ENCODE measurements at regions not wholly inside any gene's neighbourhood (a gene's known extent, or its start where the extent isn't known, plus 50 kb on each side); places are given as distances from the start of the nearest gene placed in this dataset.

DNA sequence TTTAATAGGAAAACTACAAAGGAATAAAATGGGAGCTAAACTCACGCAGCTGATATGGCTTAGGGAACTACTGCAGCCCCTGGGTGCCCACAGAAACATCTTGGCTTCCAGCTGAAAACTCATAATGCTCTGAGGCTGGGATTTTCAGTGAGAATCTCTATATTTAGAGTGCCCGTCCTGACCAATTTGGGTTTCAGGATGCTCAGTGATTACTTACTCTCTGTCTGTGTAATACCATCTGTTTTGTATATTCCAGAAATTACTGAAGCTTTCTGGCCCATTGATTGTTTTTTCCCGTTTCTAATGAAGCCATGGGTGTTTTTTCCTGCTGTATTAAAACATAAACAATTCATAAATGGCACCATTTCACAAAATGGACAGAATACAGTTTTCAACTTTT lies 50.6 kb upstream of the ZNF385D start:
- no peaks in the 10 kb centered on the region for H3K36me3 ChIP-seq
- no peaks in the 10 kb centered on the region for H3K27me3 ChIP-seq (replicated peaks; ENCODE audit: insufficient read depth)
- TF ChIP-seq, protein P1, sequence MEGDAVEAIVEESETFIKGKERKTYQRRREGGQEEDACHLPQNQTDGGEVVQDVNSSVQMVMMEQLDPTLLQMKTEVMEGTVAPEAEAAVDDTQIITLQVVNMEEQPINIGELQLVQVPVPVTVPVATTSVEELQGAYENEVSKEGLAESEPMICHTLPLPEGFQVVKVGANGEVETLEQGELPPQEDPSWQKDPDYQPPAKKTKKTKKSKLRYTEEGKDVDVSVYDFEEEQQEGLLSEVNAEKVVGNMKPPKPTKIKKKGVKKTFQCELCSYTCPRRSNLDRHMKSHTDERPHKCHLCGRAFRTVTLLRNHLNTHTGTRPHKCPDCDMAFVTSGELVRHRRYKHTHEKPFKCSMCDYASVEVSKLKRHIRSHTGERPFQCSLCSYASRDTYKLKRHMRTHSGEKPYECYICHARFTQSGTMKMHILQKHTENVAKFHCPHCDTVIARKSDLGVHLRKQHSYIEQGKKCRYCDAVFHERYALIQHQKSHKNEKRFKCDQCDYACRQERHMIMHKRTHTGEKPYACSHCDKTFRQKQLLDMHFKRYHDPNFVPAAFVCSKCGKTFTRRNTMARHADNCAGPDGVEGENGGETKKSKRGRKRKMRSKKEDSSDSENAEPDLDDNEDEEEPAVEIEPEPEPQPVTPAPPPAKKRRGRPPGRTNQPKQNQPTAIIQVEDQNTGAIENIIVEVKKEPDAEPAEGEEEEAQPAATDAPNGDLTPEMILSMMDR (IDR thresholded peaks at IDR 0.05), result no peak
- H3K4me1 ChIP-seq (ENCODE audit: control insufficient read depth in 1 of 2, low read depth in 2 of 2), result peaks cover 12 to 32% of the 10 kb centered on the region in 2 donors
- H3K9me3 ChIP-seq, result no peaks in the 10 kb centered on the region
- ATAC-seq (ENCODE audit: insufficient number of reproducible peaks, low FRiP score, low read depth) (no peak), DNase-seq (ENCODE audit: low spot score) (no peak)
- no peak overlapping the region for H3K4me3 ChIP-seq
- no peak overlapping the region for H3K27ac ChIP-seq

DNA sequence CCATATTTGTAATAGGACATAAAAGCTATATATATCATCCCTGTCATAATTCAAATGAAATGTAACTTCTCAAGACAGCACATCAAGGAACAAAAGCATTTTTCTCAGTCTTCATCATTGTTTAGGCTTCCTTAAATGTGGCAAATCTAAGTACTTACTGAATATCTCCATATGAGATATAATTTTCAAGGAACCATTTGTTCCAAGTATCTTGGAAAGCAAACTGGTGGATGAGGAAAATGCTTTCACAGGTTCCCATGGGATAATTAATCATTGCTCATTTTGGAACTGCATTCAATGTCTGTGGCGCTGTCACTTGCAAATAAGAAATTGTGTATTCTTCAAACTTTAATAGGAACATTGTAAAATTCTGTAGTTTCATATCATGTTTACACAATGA lies 52.6 kb upstream of the ZNF385D start:
- no peak overlapping the region for H3K4me3 ChIP-seq
- no peak for ATAC-seq (ENCODE audit: insufficient number of reproducible peaks, low FRiP score, low read depth)
- no peaks in the 10 kb centered on the region for H3K36me3 ChIP-seq
- H3K27ac ChIP-seq, result peak overlapping the region; percentile 23 to 27
- no peaks in the 10 kb centered on the region for H3K9me3 ChIP-seq
- no peaks in the 10 kb centered on the region for H3K27me3 ChIP-seq (replicated peaks; ENCODE audit: insufficient read depth)
- no peak for DNase-seq (ENCODE audit: low spot score)
- peaks cover 12 to 28% of the 10 kb centered on the region in 2 donors for H3K4me1 ChIP-seq (ENCODE audit: control insufficient read depth in 1 of 2, low read depth in 2 of 2)
- TF ChIP-seq, protein P1 (IDR thresholded peaks at IDR 0.05), result no peak

DNA sequence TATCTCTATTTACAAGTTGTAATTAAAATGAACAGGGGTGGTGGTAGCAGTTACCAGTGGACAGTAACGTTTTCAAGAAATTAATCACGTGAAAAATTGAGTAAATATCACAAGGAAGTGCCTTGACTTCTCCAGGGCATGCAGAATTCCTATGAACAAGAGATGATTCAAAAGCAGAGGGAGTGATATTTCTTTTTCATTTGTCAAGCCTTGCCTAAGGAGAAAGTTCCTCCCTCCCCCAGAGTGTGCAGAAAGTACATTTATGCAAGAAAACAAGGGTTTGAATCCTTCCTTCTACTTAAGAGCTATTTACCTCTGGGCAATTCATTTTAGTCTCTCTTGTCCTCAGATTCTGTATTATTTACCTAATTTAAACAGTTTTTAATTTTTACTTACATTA lies 53.3 kb upstream of the ZNF385D start:
- TF ChIP-seq, protein P1 (IDR thresholded peaks at IDR 0.05), result no peak
- Histone ChIP-seq H3K27me3 (replicated peaks; ENCODE audit: insufficient read depth) (no peaks in the 10 kb centered on the region), H3K27ac (peak overlapping the region in 1 of 2 donors; percentile 27), H3K4me1 (ENCODE audit: control insufficient read depth in 1 of 2, low read depth in 2 of 2) (peaks cover 12 to 28% of the 10 kb centered on the region in 2 donors), H3K36me3 (no peaks in the 10 kb centered on the region), H3K4me3 (no peak overlapping the region), H3K9me3 (no peaks in the 10 kb centered on the region)
- DNase-seq (ENCODE audit: low spot score), result no peak
- ATAC-seq (ENCODE audit: insufficient number of reproducible peaks, low FRiP score, low read depth), result no peak

DNA sequence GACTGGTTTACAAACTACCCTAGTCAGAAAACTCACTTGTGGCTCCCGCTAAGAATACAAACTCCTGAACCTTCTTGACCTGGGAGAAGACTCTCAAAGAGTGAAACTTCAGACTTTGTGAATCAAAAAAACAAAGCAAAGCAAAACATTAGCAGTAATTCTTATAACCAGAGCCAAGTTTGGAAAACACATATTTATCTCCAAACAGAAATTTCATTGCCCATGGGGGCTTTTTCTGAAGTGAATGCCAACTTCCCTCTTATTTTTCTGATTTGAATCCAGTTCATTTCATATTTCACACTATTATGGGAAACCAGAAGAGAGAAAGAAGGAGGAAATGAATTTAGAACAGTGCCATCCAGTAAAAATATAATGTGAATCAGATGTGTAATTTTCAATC lies 55.7 kb upstream of the ZNF385D start:
- Histone ChIP-seq H3K27ac (no peak overlapping the region), H3K27me3 (replicated peaks; ENCODE audit: insufficient read depth) (no peaks in the 10 kb centered on the region), H3K9me3 (no peaks in the 10 kb centered on the region), H3K4me1 (ENCODE audit: control insufficient read depth in 1 of 2, low read depth in 2 of 2) (peaks cover 12 to 28% of the 10 kb centered on the region in 2 donors), H3K36me3 (no peaks in the 10 kb centered on the region), H3K4me3 (no peak overlapping the region)
- ATAC-seq (ENCODE audit: insufficient number of reproducible peaks, low FRiP score, low read depth), result no peak
- no peak for DNase-seq (ENCODE audit: low spot score)
- TF ChIP-seq, protein P1 (IDR thresholded peaks at IDR 0.05), result no peak

DNA sequence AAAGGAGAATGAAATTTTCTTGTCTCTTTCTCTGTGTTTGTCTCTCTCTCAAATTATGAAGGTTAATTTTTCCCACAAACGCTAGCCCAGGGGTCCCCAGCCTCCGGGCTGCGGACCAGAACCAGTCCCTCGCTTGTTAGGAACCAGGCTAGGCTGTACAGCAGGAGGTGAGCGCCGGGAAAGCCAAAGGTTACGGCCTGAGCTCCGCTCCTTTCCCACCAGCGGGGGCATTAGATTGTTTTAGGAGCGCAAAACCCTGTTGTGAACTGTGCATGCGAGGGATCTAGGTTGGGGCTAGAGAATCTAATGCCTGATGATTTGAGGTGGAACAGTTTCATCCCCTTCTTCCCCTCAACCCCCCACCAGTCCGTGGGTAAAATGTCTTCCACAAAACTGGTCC lies 74.7 kb upstream of the ZNF385D start:
- Histone ChIP-seq H3K4me1 (ENCODE audit: control insufficient read depth in 1 of 2, low read depth in 2 of 2) (peaks cover 0 to 14% of the 10 kb centered on the region in 2 donors), H3K27ac (no peak overlapping the region), H3K9me3 (no peaks in the 10 kb centered on the region), H3K27me3 (replicated peaks; ENCODE audit: insufficient read depth) (no peaks in the 10 kb centered on the region), H3K4me3 (no peak overlapping the region), H3K36me3 (no peaks in the 10 kb centered on the region)
- TF ChIP-seq, protein P1 (IDR thresholded peaks at IDR 0.05), result no peak
- DNase-seq (ENCODE audit: low spot score) (no peak), ATAC-seq (ENCODE audit: insufficient number of reproducible peaks, low FRiP score, low read depth) (no peak)

Measured in thoracic aorta (tissue), 2 donors.